GM23338 (cell line): ENCODE measurements at regions not wholly inside any gene's neighbourhood (a gene's known extent, or its start where the extent isn't known, plus 50 kb on each side); places are given as distances from the start of the nearest gene placed in this dataset.

Experiments used
- ATAC-seq: fragments of 200-7000 bp; cut with Tn5 transposase; 3 replicates; pipeline ENCODE4 v1.9.1; 2020
- DNase-seq: peaks from one replicate; pipeline ENCODE4 v3.0.0-alpha.2; 2015; ENCODE audit warnings: low spot score
- H2AFZ ChIP-seq: fragments of 200-600 bp; sonication (generic); 2 replicates; pipeline ENCODE4 v1.8.0; 2016; ENCODE audit warnings: antibody characterized with exemption, mild to moderate bottlenecking, moderate library complexity
- H3F3A ChIP-seq: fragments of 200-600 bp; sonication (generic); replicated peaks from 2 replicates; pipeline ENCODE4 v1.8.0; 2017; ENCODE audit warnings: antibody characterized with exemption, mixed run types, low read depth
- H3K27ac ChIP-seq: fragments of 200-600 bp; sonication (generic); 2 replicates; pipeline ENCODE4 v1.6.1; 2016; ENCODE audit warnings: low read depth
- H3K27me3 ChIP-seq: fragments of 200-600 bp; sonication (generic); 2 replicates; pipeline ENCODE4 v1.8.0; 2016; ENCODE audit warnings: mild to moderate bottlenecking, mixed run types, moderate library complexity; ENCODE audit not compliant: insufficient read depth
- H3K36me3 ChIP-seq: fragments of 200-600 bp; sonication (generic); 2 replicates; pipeline ENCODE4 v1.8.0; 2016; ENCODE audit warnings: mild to moderate bottlenecking; ENCODE audit not compliant: insufficient read depth
- H3K4me1 ChIP-seq: fragments of 200-600 bp; sonication (generic); 2 replicates; pipeline ENCODE4 v1.8.0; 2016; ENCODE audit warnings: mild to moderate bottlenecking, moderate library complexity; ENCODE audit not compliant: insufficient read depth
- H3K4me2 ChIP-seq: fragments of 200-600 bp; sonication (generic); 2 replicates; pipeline ENCODE4 v1.7.1; 2017; ENCODE audit warnings: mixed run types
- H3K4me3 ChIP-seq: fragments of 200-600 bp; sonication (generic); 2 replicates; pipeline ENCODE4 v1.6.1; 2016; ENCODE audit warnings: mixed run types
- H3K79me2 ChIP-seq: fragments of 200-600 bp; sonication (generic); replicated peaks from 2 replicates; pipeline ENCODE4 v1.8.0; 2017; ENCODE audit warnings: mild to moderate bottlenecking; ENCODE audit not compliant: insufficient read depth
- H3K9me2 ChIP-seq: fragments of 200-600 bp; sonication (generic); 2 replicates; pipeline ENCODE4 v1.8.0; 2017; ENCODE audit not compliant: insufficient read depth
- H4K20me1 ChIP-seq: fragments of 200-600 bp; sonication (generic); replicated peaks from 2 replicates; pipeline ENCODE4 v1.8.0; 2017; ENCODE audit warnings: mild to moderate bottlenecking; ENCODE audit not compliant: insufficient read depth
- H3K27ac Mint-ChIP-seq: 2 replicates; pipeline ENCODE4 v1.8.0; 2020; ENCODE audit warnings: inconsistent platforms, mild to moderate bottlenecking, moderate library complexity, mixed read lengths
- H3K27me3 Mint-ChIP-seq: 3 replicates; pipeline ENCODE4 v1.8.0; 2022; ENCODE audit warnings: low read depth, mild to moderate bottlenecking, moderate library complexity, mixed read lengths, inconsistent platforms; ENCODE audit not compliant: insufficient read depth, poor library complexity
- H3K36me3 Mint-ChIP-seq: 3 replicates; pipeline ENCODE4 v1.8.0; 2021; ENCODE audit warnings: low read depth, mild to moderate bottlenecking, inconsistent platforms, moderate library complexity, mixed read lengths
- H3K4me1 Mint-ChIP-seq: 3 replicates; pipeline ENCODE4 v1.8.0; 2020; ENCODE audit warnings: mild to moderate bottlenecking, inconsistent platforms, mixed read lengths
- H3K4me3 Mint-ChIP-seq: 3 replicates; pipeline ENCODE4 v1.8.0; 2021; ENCODE audit warnings: moderate library complexity, mild to moderate bottlenecking, inconsistent platforms, mixed read lengths
- H3K9me3 Mint-ChIP-seq: 3 replicates; pipeline ENCODE4 v1.8.0; 2020; ENCODE audit warnings: moderate library complexity, mild to moderate bottlenecking, inconsistent platforms, mixed read lengths
- CREB1 ChIP-seq: fragments of 250-450 bp; sonication (Bioruptor Pico); IDR thresholded peaks from 2 replicates; pipeline ENCODE4 v1.5.0; 2020; ENCODE audit warnings: low read depth, mild to moderate bottlenecking, moderate library complexity
- EZH2 ChIP-seq: fragments of 200-600 bp; sonication (generic); IDR thresholded peaks from one replicate; pipeline ENCODE4 v1.8.0; 2017; ENCODE audit warnings: antibody characterized with exemption, mild to moderate bottlenecking, low read depth; ENCODE audit not compliant: unreplicated experiment
- EZH2phosphoT487 ChIP-seq: fragments of 200-600 bp; sonication (generic); IDR thresholded peaks from one replicate; pipeline ENCODE4 v1.8.1; 2018; ENCODE audit warnings: antibody characterized with exemption; ENCODE audit not compliant: unreplicated experiment
- JUNB ChIP-seq: IDR thresholded peaks from one replicate; pipeline ENCODE4 v1.6.1; 2016; ENCODE audit warnings: antibody characterized with exemption; ENCODE audit not compliant: unreplicated experiment
- NANOG ChIP-seq: IDR thresholded peaks from 2 replicates; pipeline ENCODE4 v1.6.1; 2016; ENCODE audit warnings: antibody characterized with exemption, borderline replicate concordance
- POLR2AphosphoS5 ChIP-seq: IDR thresholded peaks from 2 replicates; pipeline ENCODE4 v1.6.1; 2016; ENCODE audit warnings: antibody characterized with exemption, low read depth
- STAT1 ChIP-seq: IDR thresholded peaks from one replicate; pipeline ENCODE4 v1.6.1; 2016; ENCODE audit warnings: antibody characterized with exemption; ENCODE audit not compliant: unreplicated experiment
- ZNF331 ChIP-seq: fragments of 250-450 bp; sonication (Bioruptor Pico); IDR thresholded peaks from 2 replicates; pipeline ENCODE4 v1.5.0; 2020; ENCODE audit warnings: low read depth, mild to moderate bottlenecking, moderate library complexity
- TF ChIP-seq, protein P1 (sequence below): fragments of 250-450 bp; sonication (Bioruptor Pico); IDR thresholded peaks from 2 replicates; pipeline ENCODE4 v1.5.0; 2020; ENCODE audit warnings: mild to moderate bottlenecking, moderate library complexity
- TF ChIP-seq, protein P2 (sequence below): IDR thresholded peaks from 2 replicates; pipeline ENCODE4 v1.6.1; 2016; ENCODE audit warnings: antibody characterized with exemption
- TF ChIP-seq, protein P3 (sequence below), 2 experiments: fragments of 200-600 bp in 1 of 2; sonication (generic) in 1 of 2; conservative IDR thresholded peaks; 2 replicates each; pipeline versions ENCODE4 v1.5.1 to v1.6.1; 2016 to 2017; ENCODE audit warnings: antibody characterized with exemption in 2 of 2, low read depth in 2 of 2, mild to moderate bottlenecking in 2 of 2, moderate library complexity in 1 of 2
- TF ChIP-seq, protein P4 (sequence below): IDR thresholded peaks from one replicate; pipeline ENCODE4 v1.6.1; 2018; ENCODE audit warnings: antibody characterized with exemption; ENCODE audit not compliant: unreplicated experiment

DNA sequence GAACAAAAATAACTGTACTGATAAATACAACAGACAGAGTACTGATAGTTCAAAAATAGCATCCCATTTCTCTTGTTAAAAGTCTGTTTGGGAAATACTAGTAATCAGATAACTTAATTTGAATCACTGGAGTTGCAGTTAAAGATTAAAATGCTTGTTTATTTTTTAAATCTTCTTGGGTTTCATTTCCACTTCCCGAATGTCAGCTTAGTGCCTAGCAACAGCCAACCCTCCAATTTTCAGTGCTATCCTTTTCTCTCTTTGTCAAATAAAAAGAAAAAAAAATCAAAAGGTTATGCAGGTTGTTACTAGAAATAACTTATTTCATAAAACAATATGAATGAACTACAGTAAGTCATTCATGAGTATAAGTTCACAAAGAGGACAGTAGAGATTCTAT, 257.7 kb upstream of the STXBP5 start:
- Mint-ChIP-seq H3K27me3 (no peaks in the 10 kb centered on the region), H3K27ac (no peak overlapping the region), H3K4me1 (no peaks in the 10 kb centered on the region), H3K9me3 (peaks cover 19% of the 10 kb centered on the region), H3K36me3 (peaks cover 4% of the 10 kb centered on the region; the same call in 1 of the 3 replicates), H3K4me3 (no peak overlapping the region)
- DNase-seq = no peak
- Histone ChIP-seq H3K27me3 (no peaks in the 10 kb centered on the region), H3K4me1 (no peaks in the 10 kb centered on the region), H3K9me2 (no peaks in the 10 kb centered on the region; the same call in 1 of the 2 replicates), H3K27ac (no peak overlapping the region), H3K4me2 (no peak overlapping the region), H3F3A (no peaks in the 10 kb centered on the region), H3K4me3 (no peak overlapping the region), H4K20me1 (no peaks in the 10 kb centered on the region), H3K36me3 (no peaks in the 10 kb centered on the region), H2AFZ (no peak overlapping the region), H3K79me2 (no peaks in the 10 kb centered on the region)
- ATAC-seq = no peak
- TF ChIP-seq JUNB (no peak), EZH2 (no peak), STAT1 (no peak), ZNF331 (CRISPR knock-in tag) (no peak), POLR2AphosphoS5 (no peak), NANOG (no peak), EZH2phosphoT487 (no peak), CREB1 (CRISPR knock-in tag) (no peak)
- TF ChIP-seq, protein P1, sequence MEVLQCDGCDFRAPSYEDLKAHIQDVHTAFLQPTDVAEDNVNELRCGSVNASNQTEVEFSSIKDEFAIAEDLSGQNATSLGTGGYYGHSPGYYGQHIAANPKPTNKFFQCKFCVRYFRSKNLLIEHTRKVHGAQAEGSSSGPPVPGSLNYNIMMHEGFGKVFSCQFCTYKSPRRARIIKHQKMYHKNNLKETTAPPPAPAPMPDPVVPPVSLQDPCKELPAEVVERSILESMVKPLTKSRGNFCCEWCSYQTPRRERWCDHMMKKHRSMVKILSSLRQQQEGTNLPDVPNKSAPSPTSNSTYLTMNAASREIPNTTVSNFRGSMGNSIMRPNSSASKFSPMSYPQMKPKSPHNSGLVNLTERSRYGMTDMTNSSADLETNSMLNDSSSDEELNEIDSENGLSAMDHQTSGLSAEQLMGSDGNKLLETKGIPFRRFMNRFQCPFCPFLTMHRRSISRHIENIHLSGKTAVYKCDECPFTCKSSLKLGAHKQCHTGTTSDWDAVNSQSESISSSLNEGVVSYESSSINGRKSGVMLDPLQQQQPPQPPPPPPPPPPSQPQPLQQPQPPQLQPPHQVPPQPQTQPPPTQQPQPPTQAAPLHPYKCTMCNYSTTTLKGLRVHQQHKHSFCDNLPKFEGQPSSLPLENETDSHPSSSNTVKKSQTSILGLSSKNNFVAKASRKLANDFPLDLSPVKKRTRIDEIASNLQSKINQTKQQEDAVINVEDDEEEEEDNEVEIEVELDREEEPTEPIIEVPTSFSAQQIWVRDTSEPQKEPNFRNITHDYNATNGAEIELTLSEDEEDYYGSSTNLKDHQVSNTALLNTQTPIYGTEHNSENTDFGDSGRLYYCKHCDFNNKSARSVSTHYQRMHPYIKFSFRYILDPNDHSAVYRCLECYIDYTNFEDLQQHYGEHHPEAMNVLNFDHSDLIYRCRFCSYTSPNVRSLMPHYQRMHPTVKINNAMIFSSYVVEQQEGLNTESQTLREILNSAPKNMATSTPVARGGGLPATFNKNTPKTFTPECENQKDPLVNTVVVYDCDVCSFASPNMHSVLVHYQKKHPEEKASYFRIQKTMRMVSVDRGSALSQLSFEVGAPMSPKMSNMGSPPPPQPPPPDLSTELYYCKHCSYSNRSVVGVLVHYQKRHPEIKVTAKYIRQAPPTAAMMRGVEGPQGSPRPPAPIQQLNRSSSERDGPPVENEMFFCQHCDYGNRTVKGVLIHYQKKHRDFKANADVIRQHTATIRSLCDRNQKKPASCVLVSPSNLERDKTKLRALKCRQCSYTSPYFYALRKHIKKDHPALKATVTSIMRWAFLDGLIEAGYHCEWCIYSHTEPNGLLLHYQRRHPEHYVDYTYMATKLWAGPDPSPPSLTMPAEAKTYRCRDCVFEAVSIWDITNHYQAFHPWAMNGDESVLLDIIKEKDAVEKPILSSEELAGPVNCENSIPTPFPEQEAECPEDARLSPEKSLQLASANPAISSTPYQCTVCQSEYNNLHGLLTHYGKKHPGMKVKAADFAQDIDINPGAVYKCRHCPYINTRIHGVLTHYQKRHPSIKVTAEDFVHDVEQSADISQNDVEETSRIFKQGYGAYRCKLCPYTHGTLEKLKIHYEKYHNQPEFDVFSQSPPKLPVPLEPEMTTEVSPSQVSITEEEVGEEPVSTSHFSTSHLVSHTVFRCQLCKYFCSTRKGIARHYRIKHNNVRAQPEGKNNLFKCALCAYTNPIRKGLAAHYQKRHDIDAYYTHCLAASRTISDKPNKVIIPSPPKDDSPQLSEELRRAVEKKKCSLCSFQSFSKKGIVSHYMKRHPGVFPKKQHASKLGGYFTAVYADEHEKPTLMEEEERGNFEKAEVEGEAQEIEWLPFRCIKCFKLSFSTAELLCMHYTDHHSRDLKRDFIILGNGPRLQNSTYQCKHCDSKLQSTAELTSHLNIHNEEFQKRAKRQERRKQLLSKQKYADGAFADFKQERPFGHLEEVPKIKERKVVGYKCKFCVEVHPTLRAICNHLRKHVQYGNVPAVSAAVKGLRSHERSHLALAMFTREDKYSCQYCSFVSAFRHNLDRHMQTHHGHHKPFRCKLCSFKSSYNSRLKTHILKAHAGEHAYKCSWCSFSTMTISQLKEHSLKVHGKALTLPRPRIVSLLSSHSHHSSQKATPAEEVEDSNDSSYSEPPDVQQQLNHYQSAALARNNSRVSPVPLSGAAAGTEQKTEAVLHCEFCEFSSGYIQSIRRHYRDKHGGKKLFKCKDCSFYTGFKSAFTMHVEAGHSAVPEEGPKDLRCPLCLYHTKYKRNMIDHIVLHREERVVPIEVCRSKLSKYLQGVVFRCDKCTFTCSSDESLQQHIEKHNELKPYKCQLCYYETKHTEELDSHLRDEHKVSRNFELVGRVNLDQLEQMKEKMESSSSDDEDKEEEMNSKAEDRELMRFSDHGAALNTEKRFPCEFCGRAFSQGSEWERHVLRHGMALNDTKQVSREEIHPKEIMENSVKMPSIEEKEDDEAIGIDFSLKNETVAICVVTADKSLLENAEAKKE (CRISPR knock-in tag) = no peak
- TF ChIP-seq, protein P2, sequence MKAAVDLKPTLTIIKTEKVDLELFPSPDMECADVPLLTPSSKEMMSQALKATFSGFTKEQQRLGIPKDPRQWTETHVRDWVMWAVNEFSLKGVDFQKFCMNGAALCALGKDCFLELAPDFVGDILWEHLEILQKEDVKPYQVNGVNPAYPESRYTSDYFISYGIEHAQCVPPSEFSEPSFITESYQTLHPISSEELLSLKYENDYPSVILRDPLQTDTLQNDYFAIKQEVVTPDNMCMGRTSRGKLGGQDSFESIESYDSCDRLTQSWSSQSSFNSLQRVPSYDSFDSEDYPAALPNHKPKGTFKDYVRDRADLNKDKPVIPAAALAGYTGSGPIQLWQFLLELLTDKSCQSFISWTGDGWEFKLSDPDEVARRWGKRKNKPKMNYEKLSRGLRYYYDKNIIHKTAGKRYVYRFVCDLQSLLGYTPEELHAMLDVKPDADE = no peak
- TF ChIP-seq, protein P3, sequence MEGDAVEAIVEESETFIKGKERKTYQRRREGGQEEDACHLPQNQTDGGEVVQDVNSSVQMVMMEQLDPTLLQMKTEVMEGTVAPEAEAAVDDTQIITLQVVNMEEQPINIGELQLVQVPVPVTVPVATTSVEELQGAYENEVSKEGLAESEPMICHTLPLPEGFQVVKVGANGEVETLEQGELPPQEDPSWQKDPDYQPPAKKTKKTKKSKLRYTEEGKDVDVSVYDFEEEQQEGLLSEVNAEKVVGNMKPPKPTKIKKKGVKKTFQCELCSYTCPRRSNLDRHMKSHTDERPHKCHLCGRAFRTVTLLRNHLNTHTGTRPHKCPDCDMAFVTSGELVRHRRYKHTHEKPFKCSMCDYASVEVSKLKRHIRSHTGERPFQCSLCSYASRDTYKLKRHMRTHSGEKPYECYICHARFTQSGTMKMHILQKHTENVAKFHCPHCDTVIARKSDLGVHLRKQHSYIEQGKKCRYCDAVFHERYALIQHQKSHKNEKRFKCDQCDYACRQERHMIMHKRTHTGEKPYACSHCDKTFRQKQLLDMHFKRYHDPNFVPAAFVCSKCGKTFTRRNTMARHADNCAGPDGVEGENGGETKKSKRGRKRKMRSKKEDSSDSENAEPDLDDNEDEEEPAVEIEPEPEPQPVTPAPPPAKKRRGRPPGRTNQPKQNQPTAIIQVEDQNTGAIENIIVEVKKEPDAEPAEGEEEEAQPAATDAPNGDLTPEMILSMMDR (conservative IDR thresholded peaks at IDR 0.05; ENCODE audit: low read depth in 2 of 2) = no peak
- TF ChIP-seq, protein P4, sequence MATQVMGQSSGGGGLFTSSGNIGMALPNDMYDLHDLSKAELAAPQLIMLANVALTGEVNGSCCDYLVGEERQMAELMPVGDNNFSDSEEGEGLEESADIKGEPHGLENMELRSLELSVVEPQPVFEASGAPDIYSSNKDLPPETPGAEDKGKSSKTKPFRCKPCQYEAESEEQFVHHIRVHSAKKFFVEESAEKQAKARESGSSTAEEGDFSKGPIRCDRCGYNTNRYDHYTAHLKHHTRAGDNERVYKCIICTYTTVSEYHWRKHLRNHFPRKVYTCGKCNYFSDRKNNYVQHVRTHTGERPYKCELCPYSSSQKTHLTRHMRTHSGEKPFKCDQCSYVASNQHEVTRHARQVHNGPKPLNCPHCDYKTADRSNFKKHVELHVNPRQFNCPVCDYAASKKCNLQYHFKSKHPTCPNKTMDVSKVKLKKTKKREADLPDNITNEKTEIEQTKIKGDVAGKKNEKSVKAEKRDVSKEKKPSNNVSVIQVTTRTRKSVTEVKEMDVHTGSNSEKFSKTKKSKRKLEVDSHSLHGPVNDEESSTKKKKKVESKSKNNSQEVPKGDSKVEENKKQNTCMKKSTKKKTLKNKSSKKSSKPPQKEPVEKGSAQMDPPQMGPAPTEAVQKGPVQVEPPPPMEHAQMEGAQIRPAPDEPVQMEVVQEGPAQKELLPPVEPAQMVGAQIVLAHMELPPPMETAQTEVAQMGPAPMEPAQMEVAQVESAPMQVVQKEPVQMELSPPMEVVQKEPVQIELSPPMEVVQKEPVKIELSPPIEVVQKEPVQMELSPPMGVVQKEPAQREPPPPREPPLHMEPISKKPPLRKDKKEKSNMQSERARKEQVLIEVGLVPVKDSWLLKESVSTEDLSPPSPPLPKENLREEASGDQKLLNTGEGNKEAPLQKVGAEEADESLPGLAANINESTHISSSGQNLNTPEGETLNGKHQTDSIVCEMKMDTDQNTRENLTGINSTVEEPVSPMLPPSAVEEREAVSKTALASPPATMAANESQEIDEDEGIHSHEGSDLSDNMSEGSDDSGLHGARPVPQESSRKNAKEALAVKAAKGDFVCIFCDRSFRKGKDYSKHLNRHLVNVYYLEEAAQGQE = no peak
